GM23338 (cell line): ENCODE measurements at regions not wholly inside any gene's neighbourhood (a gene's known extent, or its start where the extent isn't known, plus 50 kb on each side); places are given as distances from the start of the nearest gene placed in this dataset.

Experiments
- ATAC-seq: fragments of 200-7000 bp; cut with Tn5 transposase; 3 replicates; pipeline ENCODE4 v1.9.1; 2020
- DNase-seq: peaks from one replicate; pipeline ENCODE4 v3.0.0-alpha.2; 2015; ENCODE audit warnings: low spot score
- H2AFZ ChIP-seq: fragments of 200-600 bp; sonication (generic); 2 replicates; pipeline ENCODE4 v1.8.0; 2016; ENCODE audit warnings: antibody characterized with exemption, mild to moderate bottlenecking, moderate library complexity
- H3F3A ChIP-seq: fragments of 200-600 bp; sonication (generic); replicated peaks from 2 replicates; pipeline ENCODE4 v1.8.0; 2017; ENCODE audit warnings: antibody characterized with exemption, mixed run types, low read depth
- H3K27ac ChIP-seq: fragments of 200-600 bp; sonication (generic); 2 replicates; pipeline ENCODE4 v1.6.1; 2016; ENCODE audit warnings: low read depth
- H3K27me3 ChIP-seq: fragments of 200-600 bp; sonication (generic); 2 replicates; pipeline ENCODE4 v1.8.0; 2016; ENCODE audit warnings: mild to moderate bottlenecking, mixed run types, moderate library complexity; ENCODE audit not compliant: insufficient read depth
- H3K36me3 ChIP-seq: fragments of 200-600 bp; sonication (generic); 2 replicates; pipeline ENCODE4 v1.8.0; 2016; ENCODE audit warnings: mild to moderate bottlenecking; ENCODE audit not compliant: insufficient read depth
- H3K4me1 ChIP-seq: fragments of 200-600 bp; sonication (generic); 2 replicates; pipeline ENCODE4 v1.8.0; 2016; ENCODE audit warnings: mild to moderate bottlenecking, moderate library complexity; ENCODE audit not compliant: insufficient read depth
- H3K4me2 ChIP-seq: fragments of 200-600 bp; sonication (generic); 2 replicates; pipeline ENCODE4 v1.7.1; 2017; ENCODE audit warnings: mixed run types
- H3K4me3 ChIP-seq: fragments of 200-600 bp; sonication (generic); 2 replicates; pipeline ENCODE4 v1.6.1; 2016; ENCODE audit warnings: mixed run types
- H3K79me2 ChIP-seq: fragments of 200-600 bp; sonication (generic); replicated peaks from 2 replicates; pipeline ENCODE4 v1.8.0; 2017; ENCODE audit warnings: mild to moderate bottlenecking; ENCODE audit not compliant: insufficient read depth
- H3K9me2 ChIP-seq: fragments of 200-600 bp; sonication (generic); 2 replicates; pipeline ENCODE4 v1.8.0; 2017; ENCODE audit not compliant: insufficient read depth
- H4K20me1 ChIP-seq: fragments of 200-600 bp; sonication (generic); replicated peaks from 2 replicates; pipeline ENCODE4 v1.8.0; 2017; ENCODE audit warnings: mild to moderate bottlenecking; ENCODE audit not compliant: insufficient read depth
- H3K27ac Mint-ChIP-seq: 2 replicates; pipeline ENCODE4 v1.8.0; 2020; ENCODE audit warnings: inconsistent platforms, mild to moderate bottlenecking, moderate library complexity, mixed read lengths
- H3K27me3 Mint-ChIP-seq: 3 replicates; pipeline ENCODE4 v1.8.0; 2022; ENCODE audit warnings: low read depth, mild to moderate bottlenecking, moderate library complexity, mixed read lengths, inconsistent platforms; ENCODE audit not compliant: insufficient read depth, poor library complexity
- H3K36me3 Mint-ChIP-seq: 3 replicates; pipeline ENCODE4 v1.8.0; 2021; ENCODE audit warnings: low read depth, mild to moderate bottlenecking, inconsistent platforms, moderate library complexity, mixed read lengths
- H3K4me1 Mint-ChIP-seq: 3 replicates; pipeline ENCODE4 v1.8.0; 2020; ENCODE audit warnings: mild to moderate bottlenecking, inconsistent platforms, mixed read lengths
- H3K4me3 Mint-ChIP-seq: 3 replicates; pipeline ENCODE4 v1.8.0; 2021; ENCODE audit warnings: moderate library complexity, mild to moderate bottlenecking, inconsistent platforms, mixed read lengths
- H3K9me3 Mint-ChIP-seq: 3 replicates; pipeline ENCODE4 v1.8.0; 2020; ENCODE audit warnings: moderate library complexity, mild to moderate bottlenecking, inconsistent platforms, mixed read lengths
- EZH2 ChIP-seq: fragments of 200-600 bp; sonication (generic); IDR thresholded peaks from one replicate; pipeline ENCODE4 v1.8.0; 2017; ENCODE audit warnings: antibody characterized with exemption, mild to moderate bottlenecking, low read depth; ENCODE audit not compliant: unreplicated experiment
- POLR2AphosphoS5 ChIP-seq: IDR thresholded peaks from 2 replicates; pipeline ENCODE4 v1.6.1; 2016; ENCODE audit warnings: antibody characterized with exemption, low read depth
- TF ChIP-seq, protein P1 (sequence below): fragments of 250-450 bp; sonication (Bioruptor Pico); IDR thresholded peaks from 2 replicates; pipeline ENCODE4 v1.5.0; 2020; ENCODE audit warnings: mild to moderate bottlenecking, moderate library complexity

DNA sequence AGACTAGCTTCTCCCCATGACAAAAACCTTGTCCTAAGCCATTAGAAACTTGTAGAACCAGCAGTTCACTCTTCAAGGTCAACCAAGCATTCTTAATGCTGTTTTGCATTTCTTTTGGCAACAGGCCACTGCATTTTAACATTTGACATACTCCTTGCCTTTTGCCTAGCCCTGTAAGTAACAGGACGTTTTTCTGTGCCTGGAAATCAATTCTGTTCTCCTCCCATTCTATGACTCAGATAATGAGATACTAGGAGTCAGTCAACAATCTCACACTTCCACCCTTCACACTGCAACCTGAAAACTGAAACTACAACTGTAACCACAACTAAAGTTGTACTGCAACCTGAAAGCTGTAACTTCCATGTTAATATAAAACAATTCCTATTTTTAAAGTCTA lies 268.7 kb downstream of the MZT1 start:
- peak; percentile 44 for ATAC-seq
- no peak overlapping the region for H3K27ac Mint-ChIP-seq

More for the DNA sequence above, 268.7 kb downstream of the MZT1 start:
- Mint-ChIP-seq H3K4me1 (peaks cover 11% of the 10 kb centered on the region; the same call in 2 of the 3 replicates), H3K4me3 (no peak overlapping the region), H3K9me3 (no peaks in the 10 kb centered on the region), H3K36me3 (no peaks in the 10 kb centered on the region), H3K27me3 (peaks cover 2% of the 10 kb centered on the region)
- Histone ChIP-seq H4K20me1 (no peaks in the 10 kb centered on the region), H3K4me3 (no peak overlapping the region), H3K36me3 (no peaks in the 10 kb centered on the region), H3K4me2 (no peak overlapping the region), H3K27ac (no peak overlapping the region), H3K27me3 (no peaks in the 10 kb centered on the region), H3K9me2 (no peaks in the 10 kb centered on the region), H3K79me2 (no peaks in the 10 kb centered on the region), H3K4me1 (peaks cover 5% of the 10 kb centered on the region; the same call in 1 of the 2 replicates), H3F3A (no peaks in the 10 kb centered on the region), H2AFZ (no peak overlapping the region)
- peak; percentile 25 for DNase-seq
- TF ChIP-seq, protein P1, sequence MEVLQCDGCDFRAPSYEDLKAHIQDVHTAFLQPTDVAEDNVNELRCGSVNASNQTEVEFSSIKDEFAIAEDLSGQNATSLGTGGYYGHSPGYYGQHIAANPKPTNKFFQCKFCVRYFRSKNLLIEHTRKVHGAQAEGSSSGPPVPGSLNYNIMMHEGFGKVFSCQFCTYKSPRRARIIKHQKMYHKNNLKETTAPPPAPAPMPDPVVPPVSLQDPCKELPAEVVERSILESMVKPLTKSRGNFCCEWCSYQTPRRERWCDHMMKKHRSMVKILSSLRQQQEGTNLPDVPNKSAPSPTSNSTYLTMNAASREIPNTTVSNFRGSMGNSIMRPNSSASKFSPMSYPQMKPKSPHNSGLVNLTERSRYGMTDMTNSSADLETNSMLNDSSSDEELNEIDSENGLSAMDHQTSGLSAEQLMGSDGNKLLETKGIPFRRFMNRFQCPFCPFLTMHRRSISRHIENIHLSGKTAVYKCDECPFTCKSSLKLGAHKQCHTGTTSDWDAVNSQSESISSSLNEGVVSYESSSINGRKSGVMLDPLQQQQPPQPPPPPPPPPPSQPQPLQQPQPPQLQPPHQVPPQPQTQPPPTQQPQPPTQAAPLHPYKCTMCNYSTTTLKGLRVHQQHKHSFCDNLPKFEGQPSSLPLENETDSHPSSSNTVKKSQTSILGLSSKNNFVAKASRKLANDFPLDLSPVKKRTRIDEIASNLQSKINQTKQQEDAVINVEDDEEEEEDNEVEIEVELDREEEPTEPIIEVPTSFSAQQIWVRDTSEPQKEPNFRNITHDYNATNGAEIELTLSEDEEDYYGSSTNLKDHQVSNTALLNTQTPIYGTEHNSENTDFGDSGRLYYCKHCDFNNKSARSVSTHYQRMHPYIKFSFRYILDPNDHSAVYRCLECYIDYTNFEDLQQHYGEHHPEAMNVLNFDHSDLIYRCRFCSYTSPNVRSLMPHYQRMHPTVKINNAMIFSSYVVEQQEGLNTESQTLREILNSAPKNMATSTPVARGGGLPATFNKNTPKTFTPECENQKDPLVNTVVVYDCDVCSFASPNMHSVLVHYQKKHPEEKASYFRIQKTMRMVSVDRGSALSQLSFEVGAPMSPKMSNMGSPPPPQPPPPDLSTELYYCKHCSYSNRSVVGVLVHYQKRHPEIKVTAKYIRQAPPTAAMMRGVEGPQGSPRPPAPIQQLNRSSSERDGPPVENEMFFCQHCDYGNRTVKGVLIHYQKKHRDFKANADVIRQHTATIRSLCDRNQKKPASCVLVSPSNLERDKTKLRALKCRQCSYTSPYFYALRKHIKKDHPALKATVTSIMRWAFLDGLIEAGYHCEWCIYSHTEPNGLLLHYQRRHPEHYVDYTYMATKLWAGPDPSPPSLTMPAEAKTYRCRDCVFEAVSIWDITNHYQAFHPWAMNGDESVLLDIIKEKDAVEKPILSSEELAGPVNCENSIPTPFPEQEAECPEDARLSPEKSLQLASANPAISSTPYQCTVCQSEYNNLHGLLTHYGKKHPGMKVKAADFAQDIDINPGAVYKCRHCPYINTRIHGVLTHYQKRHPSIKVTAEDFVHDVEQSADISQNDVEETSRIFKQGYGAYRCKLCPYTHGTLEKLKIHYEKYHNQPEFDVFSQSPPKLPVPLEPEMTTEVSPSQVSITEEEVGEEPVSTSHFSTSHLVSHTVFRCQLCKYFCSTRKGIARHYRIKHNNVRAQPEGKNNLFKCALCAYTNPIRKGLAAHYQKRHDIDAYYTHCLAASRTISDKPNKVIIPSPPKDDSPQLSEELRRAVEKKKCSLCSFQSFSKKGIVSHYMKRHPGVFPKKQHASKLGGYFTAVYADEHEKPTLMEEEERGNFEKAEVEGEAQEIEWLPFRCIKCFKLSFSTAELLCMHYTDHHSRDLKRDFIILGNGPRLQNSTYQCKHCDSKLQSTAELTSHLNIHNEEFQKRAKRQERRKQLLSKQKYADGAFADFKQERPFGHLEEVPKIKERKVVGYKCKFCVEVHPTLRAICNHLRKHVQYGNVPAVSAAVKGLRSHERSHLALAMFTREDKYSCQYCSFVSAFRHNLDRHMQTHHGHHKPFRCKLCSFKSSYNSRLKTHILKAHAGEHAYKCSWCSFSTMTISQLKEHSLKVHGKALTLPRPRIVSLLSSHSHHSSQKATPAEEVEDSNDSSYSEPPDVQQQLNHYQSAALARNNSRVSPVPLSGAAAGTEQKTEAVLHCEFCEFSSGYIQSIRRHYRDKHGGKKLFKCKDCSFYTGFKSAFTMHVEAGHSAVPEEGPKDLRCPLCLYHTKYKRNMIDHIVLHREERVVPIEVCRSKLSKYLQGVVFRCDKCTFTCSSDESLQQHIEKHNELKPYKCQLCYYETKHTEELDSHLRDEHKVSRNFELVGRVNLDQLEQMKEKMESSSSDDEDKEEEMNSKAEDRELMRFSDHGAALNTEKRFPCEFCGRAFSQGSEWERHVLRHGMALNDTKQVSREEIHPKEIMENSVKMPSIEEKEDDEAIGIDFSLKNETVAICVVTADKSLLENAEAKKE: peak; percentile 26; the same call in 1 of the 2 replicates
- TF ChIP-seq EZH2: no peak
- no peak for TF ChIP-seq POLR2AphosphoS5
